ENCODE measurements at regions not wholly inside any gene's neighbourhood (a gene's known extent, or its start where the extent isn't known, plus 50 kb on each side); places are given as distances from the start of the nearest gene placed in this dataset.

- DNase-seq (ENCODE audit: low spot score) = no peak
- no peak overlapping the region for H3K4me3 Mint-ChIP-seq (ENCODE audit: unreplicated experiment)
- no peak for TF ChIP-seq CTCF (IDR thresholded peaks at IDR 0.05)
- H3K9me3 Mint-ChIP-seq (ENCODE audit: low read depth) = peaks cover 23% of the 10 kb centered on the region
- peaks cover 32% of the 10 kb centered on the region for H3K4me1 Mint-ChIP-seq (ENCODE audit: low read depth)
- no peaks in the 10 kb centered on the region for H3K27me3 Mint-ChIP-seq (ENCODE audit: low read depth)
- H3K27ac Mint-ChIP-seq (ENCODE audit: unreplicated experiment) = no peak overlapping the region
- H3K36me3 Mint-ChIP-seq (ENCODE audit: low read depth) = peaks cover 2% of the 10 kb centered on the region
Observed at GRCh38 chr12:19855851-19856250, 416.6 kb downstream of the AEBP2 start.

GRCh38 chr12:19856389-19856788 is 417.1 kb downstream of the AEBP2 start:
- H3K27ac Mint-ChIP-seq (ENCODE audit: unreplicated experiment) = no peak overlapping the region
- TF ChIP-seq CTCF (IDR thresholded peaks at IDR 0.05) = no peak
- H3K36me3 Mint-ChIP-seq (ENCODE audit: low read depth) = peaks cover 4% of the 10 kb centered on the region
- H3K4me3 Mint-ChIP-seq (ENCODE audit: unreplicated experiment) = no peak overlapping the region
- H3K4me1 Mint-ChIP-seq (ENCODE audit: low read depth) = peaks cover 27% of the 10 kb centered on the region
- DNase-seq (ENCODE audit: low spot score) = no peak
- H3K27me3 Mint-ChIP-seq (ENCODE audit: low read depth) = no peaks in the 10 kb centered on the region
- H3K9me3 Mint-ChIP-seq (ENCODE audit: low read depth) = peaks cover 27% of the 10 kb centered on the region

GRCh38 chr12:19857204-19857603 is 417.9 kb downstream of the AEBP2 start:
- Mint-ChIP-seq H3K4me1 (ENCODE audit: low read depth) (peaks cover 19% of the 10 kb centered on the region), H3K9me3 (ENCODE audit: low read depth) (peaks cover 27% of the 10 kb centered on the region), H3K4me3 (ENCODE audit: unreplicated experiment) (no peak overlapping the region), H3K27me3 (ENCODE audit: low read depth) (no peaks in the 10 kb centered on the region), H3K36me3 (ENCODE audit: low read depth) (peaks cover 4% of the 10 kb centered on the region), H3K27ac (ENCODE audit: unreplicated experiment) (no peak overlapping the region)
- no peak for TF ChIP-seq CTCF (IDR thresholded peaks at IDR 0.05)
- no peak for DNase-seq (ENCODE audit: low spot score)

- no peak for TF ChIP-seq CTCF (IDR thresholded peaks at IDR 0.05)
- DNase-seq (ENCODE audit: low spot score) = no peak
- Mint-ChIP-seq H3K4me1 (ENCODE audit: low read depth) (peaks cover 45% of the 10 kb centered on the region), H3K27me3 (ENCODE audit: low read depth) (no peaks in the 10 kb centered on the region), H3K36me3 (ENCODE audit: low read depth) (no peaks in the 10 kb centered on the region), H3K4me3 (ENCODE audit: unreplicated experiment) (no peak overlapping the region), H3K27ac (ENCODE audit: unreplicated experiment) (no peak overlapping the region), H3K9me3 (ENCODE audit: low read depth) (peaks cover 5% of the 10 kb centered on the region)
Observed at GRCh38 chr12:19867151-19867550, 427.9 kb downstream of the AEBP2 start.

- Mint-ChIP-seq H3K9me3 (ENCODE audit: low read depth) (peaks cover 6% of the 10 kb centered on the region), H3K27me3 (ENCODE audit: low read depth) (no peaks in the 10 kb centered on the region), H3K36me3 (ENCODE audit: low read depth) (no peaks in the 10 kb centered on the region), H3K27ac (ENCODE audit: unreplicated experiment) (peak overlapping the region; percentile 14), H3K4me1 (ENCODE audit: low read depth) (peaks cover 42% of the 10 kb centered on the region), H3K4me3 (ENCODE audit: unreplicated experiment) (no peak overlapping the region)
- TF ChIP-seq CTCF (IDR thresholded peaks at IDR 0.05) = no peak
- no peak for DNase-seq (ENCODE audit: low spot score)
Observed at GRCh38 chr12:19867970-19868369, 428.7 kb downstream of the AEBP2 start.

All from chondrocyte (in vitro differentiated cells).